GM18520 (cell line): ENCODE measurements at regions not wholly inside any gene's neighbourhood (a gene's known extent, or its start where the extent isn't known, plus 50 kb on each side); places are given as distances from the start of the nearest gene placed in this dataset.

ENCODE experiments used
- ATAC-seq: cut with Tn5 transposase; IDR thresholded peaks from one replicate; pipeline ENCODE4 v1.9.1; 2021; ENCODE audit not compliant: unreplicated experiment

DNA sequence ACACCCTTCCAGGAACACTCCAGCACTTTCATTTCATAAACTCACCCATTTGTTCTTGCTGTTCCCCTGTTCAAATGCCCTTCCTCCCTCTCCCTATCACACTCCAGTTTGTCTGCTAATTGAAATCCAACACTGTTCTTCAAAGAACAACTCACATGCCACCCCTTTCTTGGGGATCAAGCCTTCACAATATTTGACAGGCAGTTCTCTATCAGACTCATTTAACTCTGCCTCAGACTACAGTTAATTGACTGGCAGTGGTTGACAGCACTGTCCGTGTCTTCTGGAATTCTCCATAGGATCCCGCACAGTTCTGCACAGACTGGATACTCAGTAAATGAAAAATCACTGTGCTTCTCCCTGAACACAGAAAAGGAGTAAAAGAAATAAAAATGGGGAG is 87.8 kb downstream of the PMP22 start:
- ATAC-seq, result no peak

DNA sequence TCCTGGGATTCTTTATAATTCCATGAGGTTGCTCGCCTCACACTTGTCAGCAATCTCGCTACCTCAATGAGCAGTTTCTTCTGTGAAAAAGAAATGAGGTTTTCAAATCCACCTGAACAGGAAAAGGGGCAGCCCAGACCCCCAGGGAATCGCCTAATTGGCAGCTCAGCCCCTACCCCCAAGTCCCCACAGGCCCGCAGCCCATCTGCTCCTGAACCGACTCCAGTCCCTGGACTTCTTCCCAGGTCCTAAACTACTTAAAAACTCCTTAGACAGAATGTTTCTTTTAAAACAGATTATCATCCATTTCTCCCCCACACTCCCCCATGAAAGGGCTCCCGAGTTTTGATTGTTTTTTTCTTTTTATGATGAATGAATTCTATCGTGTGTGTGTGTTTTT is 89.8 kb downstream of the PMP22 start:
- no peak for ATAC-seq

GRCh38 chr17:15171167-15172047 is 93.7 kb downstream of the PMP22 start:
- peak; percentile 55 for ATAC-seq

GRCh38 chr17:15169676-15170075 is 95.5 kb downstream of the PMP22 start:
- ATAC-seq, result no peak

DNA sequence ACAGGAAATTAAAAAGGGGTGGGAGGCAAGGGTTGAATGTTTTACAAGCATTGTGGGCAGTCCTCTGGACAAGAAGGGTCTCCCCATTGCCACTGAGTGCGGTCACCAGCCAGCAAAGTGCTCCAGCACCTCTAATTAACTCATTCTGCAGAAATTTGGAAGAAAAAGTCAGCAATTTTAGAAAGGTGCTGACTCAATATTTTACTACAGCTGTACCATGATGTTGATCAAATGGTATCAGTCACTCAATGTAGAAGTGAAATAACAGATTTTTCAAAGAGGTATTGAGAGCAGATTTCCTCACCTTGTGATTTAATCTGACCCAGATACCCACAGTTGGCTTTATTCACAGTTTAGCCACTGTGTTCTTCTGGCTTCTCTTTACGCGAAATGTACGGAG is 96.7 kb downstream of the PMP22 start:
- no peak for ATAC-seq

- no peak for ATAC-seq
Measured at GRCh38 chr17:15161395-15161794, 103.7 kb downstream of the PMP22 start.

GRCh38 chr17:15157051-15157450 is 108.1 kb downstream of the PMP22 start:
- no peak for ATAC-seq

GRCh38 chr17:15154618-15155017 is 110.5 kb downstream of the PMP22 start:
- no peak for ATAC-seq

DNA sequence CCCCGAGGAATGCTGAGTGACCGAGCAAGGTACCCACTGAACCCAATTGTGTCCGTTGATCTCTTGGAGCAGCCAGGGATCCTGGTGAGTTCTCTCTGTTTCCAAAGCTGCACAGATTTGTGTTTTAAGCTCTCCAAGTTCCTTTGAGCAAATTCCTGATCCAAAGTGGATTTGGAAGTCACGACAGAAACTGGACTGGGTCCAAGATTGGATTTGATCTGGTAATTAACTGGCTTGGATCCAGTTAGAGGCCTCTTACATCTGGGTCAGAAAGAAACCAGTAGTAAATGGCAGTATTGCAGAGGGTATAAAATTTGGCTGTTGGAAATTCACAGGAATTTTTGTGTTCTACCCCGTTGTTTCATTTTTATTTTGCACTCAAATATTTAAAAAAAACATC is 119.5 kb downstream of the PMP22 start:
- no peak for ATAC-seq

DNA sequence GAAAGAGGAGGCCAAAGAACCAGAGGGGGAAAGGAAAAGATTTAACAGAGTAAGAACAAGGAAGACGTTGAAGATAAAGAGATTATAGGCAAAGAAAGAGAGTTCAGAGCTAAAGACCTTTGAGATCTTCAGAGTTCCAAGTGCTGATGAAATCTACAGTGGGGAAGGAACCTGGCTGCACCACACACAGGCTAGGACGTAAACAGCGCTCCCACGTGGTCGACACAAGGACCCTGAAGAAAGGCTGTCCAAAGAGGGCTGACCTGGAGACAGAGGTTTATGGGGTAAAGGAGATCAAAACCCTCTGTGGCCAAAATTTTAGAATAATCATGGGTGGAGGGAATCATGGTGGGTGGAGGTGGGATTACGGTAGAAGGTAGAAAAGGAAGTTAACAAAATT is 121.6 kb downstream of the PMP22 start:
- no peak for ATAC-seq

DNA sequence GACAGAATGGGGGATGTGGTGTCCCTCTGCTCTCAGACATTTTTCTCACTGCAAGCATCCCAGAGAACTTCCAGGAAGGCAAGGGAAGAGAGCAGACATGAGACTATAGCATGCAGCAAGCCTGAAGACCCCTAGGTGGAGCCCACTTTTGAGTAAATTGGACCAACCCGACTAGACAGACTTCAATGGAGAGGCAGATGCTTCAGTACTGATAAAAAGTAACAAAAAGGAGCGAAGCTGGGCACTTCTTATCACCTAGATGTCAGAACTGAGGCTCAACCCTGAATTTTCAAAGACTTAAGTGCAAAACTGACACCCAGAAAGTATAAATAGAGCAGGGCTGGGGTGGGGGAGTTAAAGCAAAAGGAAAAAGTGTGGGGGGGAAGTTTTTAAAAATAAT is 130.8 kb downstream of the PMP22 start:
- no peak for ATAC-seq

DNA sequence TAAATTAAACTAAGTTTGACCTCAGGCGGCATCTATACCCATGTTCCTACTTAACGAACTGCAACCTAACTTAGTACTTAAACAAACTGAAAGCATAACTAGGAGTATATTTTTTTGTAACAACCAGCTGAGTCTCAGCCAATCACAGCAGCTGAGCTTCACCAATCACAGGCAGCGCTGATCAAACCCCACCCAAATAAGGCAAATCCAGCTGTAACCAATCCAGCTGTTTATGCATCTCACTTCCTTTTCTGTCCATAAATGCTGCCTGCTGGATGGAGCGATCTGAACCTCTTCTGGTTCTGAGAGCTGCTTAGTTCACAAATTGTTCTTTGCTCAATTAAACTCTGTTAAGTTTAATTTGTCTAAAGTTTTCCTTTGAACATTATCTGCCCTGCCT is 131.3 kb downstream of the PMP22 start:
- ATAC-seq, result no peak

GRCh38 chr17:15133143-15133542 is 132.0 kb downstream of the PMP22 start:
- no peak for ATAC-seq

GRCh38 chr17:15130426-15130825 is 134.7 kb downstream of the PMP22 start:
- no peak for ATAC-seq

DNA sequence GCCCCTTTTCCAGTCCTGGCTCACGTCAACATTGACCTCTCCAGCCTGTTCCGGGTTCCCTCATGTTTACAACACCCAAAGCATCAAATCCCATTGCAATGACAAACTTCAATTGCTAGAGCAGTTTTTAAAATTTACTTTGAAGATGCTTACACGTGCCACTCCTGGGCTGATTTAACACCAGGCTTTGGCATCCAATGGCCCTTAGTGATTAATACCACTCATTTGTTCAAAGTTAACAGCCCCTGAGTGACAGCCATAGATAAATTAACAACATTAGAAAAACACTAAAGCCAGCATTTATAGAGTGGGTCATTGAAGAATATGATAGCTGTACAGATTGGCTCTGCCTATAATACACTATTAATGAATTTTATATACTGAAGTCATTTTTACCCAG is 135.1 kb downstream of the PMP22 start:
- ATAC-seq, result no peak

DNA sequence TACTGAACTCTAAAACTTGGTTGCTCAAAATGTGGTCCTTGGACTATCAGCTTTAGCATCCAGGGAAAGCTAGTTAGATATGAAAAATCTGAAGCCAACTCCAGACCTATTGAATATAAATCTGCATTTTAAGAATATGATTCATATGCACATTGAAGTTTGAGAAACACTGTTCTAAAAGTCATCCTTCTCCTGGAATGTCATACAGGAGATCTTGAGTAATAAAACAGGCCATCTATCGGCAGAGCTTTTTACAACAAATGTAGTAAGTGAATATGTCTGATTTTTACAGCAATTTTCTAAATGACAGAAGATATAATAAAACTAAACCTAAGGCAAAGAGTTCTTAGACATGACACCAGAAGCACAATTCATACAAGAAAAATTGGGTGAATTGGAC is 140.4 kb downstream of the PMP22 start:
- no peak for ATAC-seq

- no peak for ATAC-seq
Measured at GRCh38 chr17:15124264-15124595, 140.9 kb downstream of the PMP22 start.

DNA sequence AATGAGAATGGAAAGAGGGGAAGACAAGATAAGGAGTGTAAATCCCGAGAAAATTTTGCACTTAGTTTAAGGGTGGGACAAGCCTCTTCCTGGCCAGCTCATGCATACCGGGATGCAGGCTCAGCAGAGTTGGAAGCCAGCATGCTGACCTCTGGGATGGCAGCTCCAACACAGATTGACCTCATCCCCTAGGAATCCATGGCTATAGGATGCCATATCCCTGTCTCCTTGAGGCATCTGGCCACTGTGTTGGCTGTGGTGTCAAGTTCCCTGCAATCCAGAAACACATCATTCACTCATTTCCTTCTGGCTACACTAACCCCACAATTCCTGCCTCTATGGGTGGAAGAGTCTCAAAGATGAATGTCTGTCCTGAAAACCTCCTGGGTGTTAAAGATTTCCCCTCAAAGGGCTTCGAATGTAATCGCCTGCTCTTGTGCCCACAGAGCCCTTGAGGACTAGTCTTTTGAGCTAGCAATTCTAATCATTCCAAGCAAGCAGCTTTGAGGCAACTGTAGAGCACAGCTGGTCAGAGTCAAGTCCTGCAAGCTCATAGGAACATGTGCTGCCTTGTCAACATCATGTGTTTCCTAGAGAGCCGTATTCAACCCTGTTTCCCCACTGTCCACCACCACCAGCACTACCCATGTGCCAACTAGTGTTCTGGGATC is 141.4 kb downstream of the PMP22 start:
- ATAC-seq, result no peak

- no peak for ATAC-seq
Measured at GRCh38 chr17:15122857-15123256, 142.3 kb downstream of the PMP22 start.

GRCh38 chr17:15121426-15121825 is 143.7 kb downstream of the PMP22 start:
- ATAC-seq, result no peak

GRCh38 chr17:15119968-15120367 is 145.2 kb downstream of the PMP22 start:
- no peak for ATAC-seq

GRCh38 chr17:15117239-15117638 is 147.9 kb downstream of the PMP22 start:
- no peak for ATAC-seq
